ENCODE measurements at regions not wholly inside any gene's neighbourhood (a gene's known extent, or its start where the extent isn't known, plus 50 kb on each side); places are given as distances from the start of the nearest gene placed in this dataset.

- TF ChIP-seq POLR2AphosphoS5 (IDR thresholded peaks at IDR 0.05; ENCODE audit: low read depth, low read length): no peak
- TF ChIP-seq, protein P1, sequence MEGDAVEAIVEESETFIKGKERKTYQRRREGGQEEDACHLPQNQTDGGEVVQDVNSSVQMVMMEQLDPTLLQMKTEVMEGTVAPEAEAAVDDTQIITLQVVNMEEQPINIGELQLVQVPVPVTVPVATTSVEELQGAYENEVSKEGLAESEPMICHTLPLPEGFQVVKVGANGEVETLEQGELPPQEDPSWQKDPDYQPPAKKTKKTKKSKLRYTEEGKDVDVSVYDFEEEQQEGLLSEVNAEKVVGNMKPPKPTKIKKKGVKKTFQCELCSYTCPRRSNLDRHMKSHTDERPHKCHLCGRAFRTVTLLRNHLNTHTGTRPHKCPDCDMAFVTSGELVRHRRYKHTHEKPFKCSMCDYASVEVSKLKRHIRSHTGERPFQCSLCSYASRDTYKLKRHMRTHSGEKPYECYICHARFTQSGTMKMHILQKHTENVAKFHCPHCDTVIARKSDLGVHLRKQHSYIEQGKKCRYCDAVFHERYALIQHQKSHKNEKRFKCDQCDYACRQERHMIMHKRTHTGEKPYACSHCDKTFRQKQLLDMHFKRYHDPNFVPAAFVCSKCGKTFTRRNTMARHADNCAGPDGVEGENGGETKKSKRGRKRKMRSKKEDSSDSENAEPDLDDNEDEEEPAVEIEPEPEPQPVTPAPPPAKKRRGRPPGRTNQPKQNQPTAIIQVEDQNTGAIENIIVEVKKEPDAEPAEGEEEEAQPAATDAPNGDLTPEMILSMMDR (IDR thresholded peaks at IDR 0.05 in 2 of 3, conservative IDR thresholded peaks at IDR 0.05 in 1 of 3; ENCODE audit: borderline replicate concordance in 1 of 3, insufficient read depth in 1 of 3, low read depth in 2 of 3, low read length in 2 of 3): no peak
- no peak for TF ChIP-seq EZH2 (IDR thresholded peaks at IDR 0.05)
- no peak for TF ChIP-seq FOSL1 (IDR thresholded peaks at IDR 0.05; ENCODE audit: low read depth)
- TF ChIP-seq ZFX (IDR thresholded peaks at IDR 0.05): no peak
- no peak for TF ChIP-seq POLR2A (IDR thresholded peaks at IDR 0.05; ENCODE audit: borderline replicate concordance, extremely low read depth, insufficient read depth, insufficient read length)
- TF ChIP-seq SRF (IDR thresholded peaks at IDR 0.05; ENCODE audit: low read depth): no peak
- TF ChIP-seq JUND (IDR thresholded peaks at IDR 0.05): no peak
- TF ChIP-seq, protein P2, sequence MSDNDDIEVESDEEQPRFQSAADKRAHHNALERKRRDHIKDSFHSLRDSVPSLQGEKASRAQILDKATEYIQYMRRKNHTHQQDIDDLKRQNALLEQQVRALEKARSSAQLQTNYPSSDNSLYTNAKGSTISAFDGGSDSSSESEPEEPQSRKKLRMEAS (IDR thresholded peaks at IDR 0.05): no peak
- TF ChIP-seq EGR1 (IDR thresholded peaks at IDR 0.05; ENCODE audit: low read depth): no peak
- TF ChIP-seq ZBTB33 (IDR thresholded peaks at IDR 0.05; ENCODE audit: extremely low read depth, insufficient replicate concordance, low read length): no peak
- TF ChIP-seq ZNF274 (IDR thresholded peaks at IDR 0.05; ENCODE audit: low read depth, low read length): no peak
- no peak for TF ChIP-seq SP1 (IDR thresholded peaks at IDR 0.05; ENCODE audit: low read depth)
- TF ChIP-seq, protein P3, sequence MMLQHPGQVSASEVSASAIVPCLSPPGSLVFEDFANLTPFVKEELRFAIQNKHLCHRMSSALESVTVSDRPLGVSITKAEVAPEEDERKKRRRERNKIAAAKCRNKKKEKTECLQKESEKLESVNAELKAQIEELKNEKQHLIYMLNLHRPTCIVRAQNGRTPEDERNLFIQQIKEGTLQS (IDR thresholded peaks at IDR 0.05): no peak
Measured at GRCh38 chr12:93996321-93996720, 152.1 kb upstream of the PLXNC1 start.

Measured in HCT116 (cell line).